ENCODE measurements at regions not wholly inside any gene's neighbourhood (a gene's known extent, or its start where the extent isn't known, plus 50 kb on each side); places are given as distances from the start of the nearest gene placed in this dataset.
"Not testable (repeated sequence)": the region's sequence is repeated elsewhere in the genome, so short reads cannot be mapped to it uniquely, and the experiment has no call there.

GRCh38 chr13:99734013-99734693 lies 232.9 kb downstream of the TM9SF2 start:
- no peak for DNase-seq (ENCODE audit: low spot score)
- no peak overlapping the region for H3K27ac ChIP-seq
- no peak overlapping the region for H3K4me3 ChIP-seq
- no peak for TF ChIP-seq CTCF (IDR thresholded peaks at IDR 0.05)

- TF ChIP-seq CTCF (IDR thresholded peaks at IDR 0.05): no peak
- no peak for DNase-seq (ENCODE audit: low spot score)
- no peak overlapping the region for H3K4me3 ChIP-seq
- no peak overlapping the region for H3K27ac ChIP-seq
Measured at GRCh38 chr13:99733346-99733745, 232.1 kb downstream of the TM9SF2 start.

- TF ChIP-seq CTCF (IDR thresholded peaks at IDR 0.05): no peak
- Histone ChIP-seq H3K4me3 (no peak overlapping the region), H3K27ac (no peak overlapping the region)
- DNase-seq (ENCODE audit: low spot score): no peak
Measured at GRCh38 chr13:99731747-99732146, 230.5 kb downstream of the TM9SF2 start.

- DNase-seq (ENCODE audit: low spot score): no peak
- no peak for TF ChIP-seq CTCF (IDR thresholded peaks at IDR 0.05)
- no peak overlapping the region for H3K4me3 ChIP-seq
- no peak overlapping the region for H3K27ac ChIP-seq
Measured at GRCh38 chr13:99730403-99730802, 229.1 kb downstream of the TM9SF2 start.

GRCh38 chr13:99729745-99730144 lies 228.5 kb downstream of the TM9SF2 start:
- no peak for DNase-seq (ENCODE audit: low spot score)
- Histone ChIP-seq H3K27ac (no peak overlapping the region), H3K4me3 (no peak overlapping the region)
- no peak for TF ChIP-seq CTCF (IDR thresholded peaks at IDR 0.05)

- DNase-seq (ENCODE audit: low spot score); H3K27ac ChIP-seq; H3K4me3 ChIP-seq: not testable (repeated sequence)
Measured at GRCh38 chr13:99727651-99728050, 226.4 kb downstream of the TM9SF2 start.

- Histone ChIP-seq H3K4me3 (no peak overlapping the region), H3K27ac (no peak overlapping the region)
- no peak for DNase-seq (ENCODE audit: low spot score)
- TF ChIP-seq CTCF (IDR thresholded peaks at IDR 0.05): no peak
Measured at GRCh38 chr13:99726282-99726894, 225.1 kb downstream of the TM9SF2 start.
